Upper lobe of right lung (tissue), 1 donor: ENCODE measurements at regions not wholly inside any gene's neighbourhood (a gene's known extent, or its start where the extent isn't known, plus 50 kb on each side); places are given as distances from the start of the nearest gene placed in this dataset.

Source experiments
- ATAC-seq: fragments of 200-7000 bp; cut with Tn5 transposase; one replicate; pipeline ENCODE4 v1.9.1; 2020; ENCODE audit warnings: mild to moderate bottlenecking, moderate library complexity
- DNase-seq: peaks from one replicate; pipeline ENCODE4 v3.0.0-alpha.2; 2020
- H3K27ac ChIP-seq: fragments of 200-600 bp; one replicate; pipeline ENCODE4 v1.8.0; 2022
- H3K27me3 ChIP-seq: fragments of 200-600 bp; one replicate; pipeline ENCODE4 v1.8.0; 2022; ENCODE audit warnings: mild to moderate bottlenecking
- H3K36me3 ChIP-seq: fragments of 200-600 bp; one replicate; pipeline ENCODE4 v1.8.0; 2022
- H3K4me1 ChIP-seq: fragments of 200-600 bp; one replicate; pipeline ENCODE4 v1.8.0; 2022
- H3K4me3 ChIP-seq: fragments of 200-600 bp; one replicate; pipeline ENCODE4 v1.8.0; 2022; ENCODE audit warnings: mild to moderate bottlenecking
- H3K9me3 ChIP-seq: fragments of 200-600 bp; one replicate; pipeline ENCODE4 v1.8.0; 2022
- CTCF ChIP-seq: fragments of 200-600 bp; IDR thresholded peaks from one replicate; pipeline ENCODE4 v1.8.0; 2022; ENCODE audit warnings: antibody characterized with exemption
- intact Hi-C: fragments of 100-400 bp; cut with DNase I; formaldehyde crosslinking; loops from one replicate; pipeline ENCODE4 v1.11.0; 2022
- donor health status: DM: no; HTN: yes; CAD: no; lungs with severe emphysema.

GRCh38 chrX:861340-861890, 230.8 kb downstream of the SHOX start:
- Histone ChIP-seq H3K36me3 (no peaks in the 10 kb centered on the region), H3K27me3 (no peaks in the 10 kb centered on the region), H3K4me3 (no peak overlapping the region), H3K4me1 (no peaks in the 10 kb centered on the region), H3K9me3 (no peaks in the 10 kb centered on the region), H3K27ac (no peak overlapping the region)
- ATAC-seq (no peak), DNase-seq (no peak)
- no peak for TF ChIP-seq CTCF
- intact Hi-C loops = no loop called here

GRCh38 chrX:859329-859728, 228.7 kb downstream of the SHOX start:
- H3K4me3 ChIP-seq = no peak overlapping the region
- no peak overlapping the region for H3K27ac ChIP-seq
- H3K9me3 ChIP-seq = no peaks in the 10 kb centered on the region
- H3K4me1 ChIP-seq = no peaks in the 10 kb centered on the region
- no peaks in the 10 kb centered on the region for H3K36me3 ChIP-seq
- DNase-seq (no peak), ATAC-seq (no peak)
- no peak for TF ChIP-seq CTCF
- intact Hi-C loops = no loop called here
- H3K27me3 ChIP-seq = no peaks in the 10 kb centered on the region

- TF ChIP-seq CTCF = no peak
- intact Hi-C loops = no loop called here
These were observed 228.0 kb downstream of the SHOX start for GRCh38 chrX:858542-859078.

GRCh38 chrX:857376-857775, 226.8 kb downstream of the SHOX start:
- H3K36me3 ChIP-seq = no peaks in the 10 kb centered on the region
- no peaks in the 10 kb centered on the region for H3K9me3 ChIP-seq
- no peaks in the 10 kb centered on the region for H3K27me3 ChIP-seq
- intact Hi-C loops = no loop called here
- H3K4me3 ChIP-seq = no peak overlapping the region
- DNase-seq (no peak), ATAC-seq (no peak)
- no peak for TF ChIP-seq CTCF
- no peak overlapping the region for H3K27ac ChIP-seq
- H3K4me1 ChIP-seq = no peaks in the 10 kb centered on the region

More at GRCh38 chrX:858542-859078, 228.0 kb downstream of the SHOX start:
- H3K4me3 ChIP-seq = no peak overlapping the region
- no peaks in the 10 kb centered on the region for H3K36me3 ChIP-seq
- H3K9me3 ChIP-seq = no peaks in the 10 kb centered on the region
- no peaks in the 10 kb centered on the region for H3K27me3 ChIP-seq
- ATAC-seq = no peak
- H3K27ac ChIP-seq = no peak overlapping the region
- DNase-seq = no peak
- no peaks in the 10 kb centered on the region for H3K4me1 ChIP-seq

GRCh38 chrX:856566-857290, 226.1 kb downstream of the SHOX start:
- no peak for DNase-seq
- Histone ChIP-seq H3K4me1 (no peaks in the 10 kb centered on the region), H3K27me3 (no peaks in the 10 kb centered on the region), H3K9me3 (no peaks in the 10 kb centered on the region), H3K27ac (no peak overlapping the region), H3K4me3 (no peak overlapping the region), H3K36me3 (no peaks in the 10 kb centered on the region)
- no peak for ATAC-seq
- intact Hi-C loops = no loop called here
- no peak for TF ChIP-seq CTCF
